Dermis blood vessel endothelial cell (primary cell): ENCODE measurements at regions not wholly inside any gene's neighbourhood (a gene's known extent, or its start where the extent isn't known, plus 50 kb on each side); places are given as distances from the start of the nearest gene placed in this dataset.

Experiments used
- DNase-seq: peaks from one replicate; pipeline ENCODE4 v3.0.0; 2010

DNA sequence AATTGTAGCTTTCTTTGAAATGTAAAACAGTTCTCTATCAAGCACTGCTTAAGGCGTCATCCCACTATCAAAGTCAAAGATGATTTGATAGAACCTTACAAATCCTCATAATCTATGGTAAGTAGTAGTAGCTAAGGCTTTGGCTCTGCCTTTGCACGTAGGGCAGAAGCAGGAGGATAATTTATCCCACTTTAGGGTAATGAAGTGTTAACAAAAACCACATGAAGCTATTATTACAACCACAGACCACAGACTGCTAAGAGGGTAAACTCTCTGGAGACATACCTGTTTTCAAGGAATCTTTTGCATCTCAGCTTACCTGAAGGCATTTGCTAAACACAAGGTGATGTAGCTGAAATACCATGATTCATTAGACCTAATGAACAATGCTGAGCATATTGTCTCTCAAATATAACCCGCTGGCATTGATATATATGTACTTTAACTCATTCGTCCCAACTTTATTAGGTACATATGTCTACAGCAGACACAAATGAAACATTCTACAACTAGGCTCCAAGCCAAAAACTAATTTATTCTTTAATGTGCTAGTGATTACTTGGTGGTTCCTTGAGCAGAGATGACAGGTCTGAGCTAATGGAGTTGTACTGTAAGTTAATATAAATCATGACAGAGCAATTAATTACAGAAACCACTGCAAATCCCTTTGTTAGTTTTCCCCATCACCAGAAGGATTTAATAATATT, 368.8 kb downstream of the ETNK1 start:
- no peak for DNase-seq

DNA sequence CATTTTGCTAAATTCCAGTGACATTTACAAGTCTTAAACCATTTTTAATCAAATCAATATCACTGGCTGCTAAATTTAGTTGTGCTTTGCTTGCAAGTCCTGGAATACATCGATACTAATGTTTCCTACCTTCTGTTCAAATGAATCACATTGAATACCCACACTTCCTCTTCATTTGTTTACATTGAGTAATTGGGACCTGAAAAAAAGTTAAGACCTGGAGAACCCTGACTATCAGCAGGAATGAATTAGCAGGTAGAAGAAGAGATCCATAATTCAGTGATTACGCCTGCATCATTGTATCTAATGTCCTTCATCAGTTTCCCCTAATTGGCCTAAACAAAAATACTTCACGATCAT, 369.3 kb downstream of the ETNK1 start:
- DNase-seq: no peak

DNA sequence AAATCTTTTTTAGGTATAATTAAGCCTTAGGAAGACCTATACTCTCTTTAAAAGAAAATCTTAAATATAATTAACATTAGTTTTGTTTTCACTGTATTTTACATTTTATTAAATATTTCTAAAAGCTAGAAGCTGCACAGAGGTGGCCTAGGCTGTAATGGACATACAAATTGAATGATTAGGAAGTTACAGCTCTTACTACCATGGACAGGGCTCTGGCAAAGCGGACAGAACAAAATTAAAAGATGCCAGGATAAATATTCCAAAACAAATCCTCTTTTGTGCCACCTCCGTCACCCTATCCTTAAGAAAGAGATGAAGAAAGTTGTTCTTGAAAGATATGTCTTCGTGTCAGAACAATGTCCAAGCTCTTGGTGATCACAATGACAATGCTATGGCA, 376.5 kb downstream of the ETNK1 start:
- no peak for DNase-seq

DNA sequence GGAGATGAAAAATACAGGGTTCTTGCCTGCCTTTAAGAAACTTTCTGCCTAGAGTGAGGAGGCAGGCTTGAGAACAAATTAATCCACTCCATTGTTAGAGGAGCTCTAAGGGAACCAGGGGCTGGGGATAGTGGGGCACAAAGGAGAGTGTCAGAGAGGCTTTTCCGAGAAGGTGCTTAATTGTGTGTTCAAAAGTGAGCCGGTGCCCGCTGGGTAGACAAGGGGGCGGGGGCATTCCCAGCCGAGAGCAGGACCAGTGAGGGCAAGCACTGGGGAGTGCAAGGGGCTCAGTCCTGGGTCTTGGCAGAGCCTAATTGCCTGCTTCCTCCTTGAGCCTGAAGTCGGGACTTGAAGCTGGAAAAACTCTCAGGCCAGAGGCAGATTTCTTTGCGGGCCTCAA, 377.4 kb downstream of the ETNK1 start:
- DNase-seq: no peak

DNA sequence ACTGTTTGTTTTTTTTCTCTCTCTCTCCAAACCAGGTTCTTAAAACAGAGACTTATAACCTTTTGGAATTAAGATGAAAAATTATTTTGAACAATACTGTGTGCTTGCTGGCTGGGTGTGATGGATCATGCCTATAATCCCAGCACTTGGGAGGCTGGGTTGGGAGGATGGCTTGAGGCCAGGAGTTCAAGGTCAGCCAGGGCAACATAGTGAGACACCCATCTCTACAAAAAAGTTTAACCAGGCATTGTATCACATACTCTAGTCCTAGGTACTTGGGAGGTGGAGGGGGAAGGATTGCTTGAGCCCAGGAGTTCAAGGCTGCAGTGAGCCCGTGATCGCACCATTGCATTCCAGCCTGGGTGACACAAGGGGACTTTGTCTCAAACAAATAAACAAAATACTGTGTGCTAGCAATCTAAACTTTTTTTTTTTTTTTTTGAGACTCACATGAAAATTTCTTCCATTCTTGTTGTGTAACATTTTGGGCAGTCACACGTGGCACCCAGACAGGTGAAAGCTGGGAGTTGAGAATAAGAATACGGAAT, 379.6 kb downstream of the ETNK1 start:
- no peak for DNase-seq

DNA sequence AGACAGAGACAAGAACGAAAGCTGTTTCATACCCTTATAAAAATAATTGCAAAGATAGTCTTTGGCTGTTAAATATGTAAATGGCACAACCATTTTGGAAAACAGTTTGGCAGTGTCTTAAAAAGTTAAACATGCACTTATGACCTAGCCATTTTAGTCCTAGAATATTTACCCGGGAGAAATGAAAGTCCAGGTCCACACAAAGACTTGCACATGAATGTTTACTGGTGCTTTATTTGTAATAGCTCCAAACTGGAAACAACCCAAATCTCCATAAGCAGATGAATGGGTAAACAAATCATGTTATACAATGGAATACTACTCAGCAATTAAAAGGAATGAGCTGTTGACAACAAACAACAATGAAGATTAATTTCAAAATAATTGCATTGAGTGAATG, 380.4 kb downstream of the ETNK1 start:
- no peak for DNase-seq

DNA sequence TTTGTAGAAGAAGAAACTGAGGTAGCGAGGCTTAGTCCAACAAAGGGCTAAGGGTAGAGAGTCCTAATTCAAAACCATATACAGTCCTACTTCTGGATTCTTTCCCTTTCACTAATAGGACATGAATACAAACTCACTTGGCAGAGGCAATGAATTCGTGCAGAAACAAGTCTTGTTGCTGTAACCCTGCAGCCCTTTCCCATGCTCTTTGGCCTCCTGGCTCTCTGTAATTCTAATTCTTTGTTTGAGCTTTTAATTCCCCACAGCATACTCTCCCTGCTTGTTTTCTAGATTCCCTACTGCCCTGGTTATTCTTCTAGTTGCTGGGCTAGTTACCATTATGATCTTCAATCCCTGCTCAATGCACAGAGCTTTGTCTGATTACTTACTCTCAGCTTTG, 381.4 kb downstream of the ETNK1 start:
- no peak for DNase-seq

DNA sequence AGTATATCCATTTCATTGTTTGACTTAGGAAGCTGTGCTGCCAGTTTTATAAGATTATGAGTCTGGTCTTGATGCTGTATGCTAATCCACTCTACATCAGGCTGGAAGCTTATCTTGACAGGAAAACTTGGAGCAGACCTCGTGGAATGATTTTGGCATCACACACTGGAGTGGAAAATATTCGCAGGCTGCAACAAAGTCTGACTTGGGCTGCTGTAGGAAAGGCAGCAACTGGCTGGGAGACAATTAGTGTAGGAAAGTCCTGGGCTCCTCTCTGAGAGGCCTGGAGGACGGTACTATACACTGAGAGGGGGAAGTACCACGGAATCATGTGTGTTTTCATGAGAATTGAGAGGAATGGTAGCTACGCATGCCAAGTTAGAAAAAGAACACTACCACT, 383.7 kb downstream of the ETNK1 start:
- DNase-seq: no peak

DNA sequence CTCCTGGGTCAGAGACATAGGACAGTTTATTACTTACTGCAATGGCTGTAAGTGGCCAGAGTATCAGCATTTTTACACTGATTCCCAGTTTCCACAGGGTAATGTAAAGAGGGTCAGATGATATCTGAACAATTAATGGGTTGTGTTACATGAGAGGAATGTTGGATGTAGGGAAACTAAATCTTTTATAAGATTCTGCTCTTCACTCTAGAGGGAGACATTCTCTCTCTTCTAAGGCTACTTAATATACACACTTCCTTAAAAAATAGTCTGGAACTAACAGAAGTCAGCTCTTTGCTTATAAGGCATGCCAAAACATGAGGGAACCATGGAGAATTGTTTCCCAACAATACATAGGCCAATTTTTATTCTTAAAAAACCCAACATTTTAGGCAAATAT, 389.8 kb downstream of the ETNK1 start:
- DNase-seq: no peak

DNA sequence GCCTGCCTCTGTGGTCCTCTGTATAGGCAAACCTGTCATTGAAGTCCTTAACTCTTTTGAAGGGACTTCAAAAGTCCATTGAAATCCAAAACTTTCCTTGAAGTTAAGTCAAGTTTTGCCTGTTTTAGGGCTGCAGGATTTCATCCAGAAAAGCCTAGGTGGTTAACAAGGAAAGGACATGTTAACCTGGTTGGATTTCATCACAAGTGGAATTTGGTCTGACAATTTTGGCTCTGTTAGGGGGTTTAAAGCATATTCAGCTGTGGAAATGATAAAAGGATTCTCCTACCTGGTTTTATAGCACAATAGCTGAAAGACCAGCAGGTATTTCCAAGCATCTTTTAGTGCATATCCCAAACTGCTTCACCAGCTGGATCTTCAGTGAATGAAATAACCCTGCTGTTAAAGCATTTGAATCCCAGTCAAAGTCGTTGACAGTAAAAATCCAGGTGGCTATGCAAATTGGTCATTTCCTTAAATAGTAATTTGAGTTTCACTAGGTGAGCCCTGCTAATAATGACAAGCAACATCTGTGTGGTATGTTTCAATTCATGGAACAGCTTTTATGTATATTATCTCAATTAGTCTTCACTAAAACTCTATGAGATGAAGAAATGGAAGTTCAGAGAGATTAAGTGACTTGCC, 400.5 kb downstream of the ETNK1 start:
- no peak for DNase-seq

DNA sequence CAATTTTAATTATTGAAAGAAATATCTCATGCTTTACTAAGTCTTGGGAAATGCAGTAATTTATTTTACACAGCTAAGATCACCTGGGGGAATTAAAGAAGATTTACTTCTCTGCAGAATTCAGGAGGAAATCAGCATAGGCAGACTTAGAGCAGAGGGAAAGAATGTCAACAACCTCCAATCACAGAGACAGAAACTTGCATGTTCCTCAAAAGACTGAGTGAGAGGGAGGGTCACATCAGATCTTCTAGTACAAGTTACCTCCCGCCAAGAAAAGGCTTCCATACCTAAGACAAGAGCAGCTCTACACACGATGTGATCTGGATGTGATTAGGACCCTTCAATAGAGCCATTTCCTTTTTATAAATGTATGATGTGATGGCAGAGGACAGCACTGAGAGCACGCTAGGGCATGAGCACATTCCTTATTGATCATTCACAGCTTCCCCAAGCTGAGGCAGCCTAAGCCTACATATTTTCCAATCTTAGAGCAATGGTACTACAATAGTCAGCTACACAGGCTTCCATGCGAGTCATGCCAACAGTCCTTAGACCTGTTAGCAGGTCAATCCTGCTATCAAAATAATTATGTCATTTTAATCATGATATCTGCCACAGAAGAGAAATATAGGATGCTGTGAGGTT, 403.3 kb downstream of the ETNK1 start:
- no peak for DNase-seq

DNA sequence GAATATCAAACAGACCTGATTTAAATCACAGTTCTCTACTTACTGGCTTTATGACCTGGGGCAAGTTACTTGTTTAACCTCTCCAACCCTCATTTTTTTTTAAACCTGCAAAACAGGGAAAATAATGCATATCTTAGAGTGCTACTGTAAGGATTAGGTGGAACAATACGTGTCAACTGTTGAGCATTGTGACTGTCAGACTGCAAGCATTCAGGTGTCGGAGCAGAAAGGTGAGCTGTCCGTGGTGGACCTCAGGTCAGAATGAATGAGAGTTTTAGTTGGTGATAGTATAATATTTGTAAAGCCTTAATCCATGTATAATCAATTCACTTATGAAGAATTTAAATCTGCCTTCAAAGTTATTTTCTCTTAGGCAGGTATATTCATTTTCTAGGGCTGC, 404.2 kb downstream of the ETNK1 start:
- DNase-seq: no peak

DNA sequence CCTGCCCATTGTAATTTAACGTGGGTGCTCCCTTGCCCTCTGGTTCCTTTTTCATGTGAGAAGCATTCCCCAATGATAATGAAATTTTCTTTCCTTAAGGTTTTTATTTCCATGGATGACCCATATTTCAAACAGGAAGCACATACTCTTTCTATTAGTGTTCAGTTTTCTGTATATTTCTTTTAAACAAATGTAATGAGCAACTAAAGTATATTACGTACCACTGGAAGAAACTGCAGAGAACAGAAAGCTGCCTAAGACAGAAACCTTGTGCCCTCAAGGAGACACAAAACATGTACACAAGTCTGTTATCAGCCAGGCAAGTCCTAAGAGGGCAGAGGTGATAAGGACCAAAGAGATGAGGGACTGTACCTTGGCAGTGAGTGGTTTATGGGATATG, 414.9 kb downstream of the ETNK1 start:
- DNase-seq: no peak

DNA sequence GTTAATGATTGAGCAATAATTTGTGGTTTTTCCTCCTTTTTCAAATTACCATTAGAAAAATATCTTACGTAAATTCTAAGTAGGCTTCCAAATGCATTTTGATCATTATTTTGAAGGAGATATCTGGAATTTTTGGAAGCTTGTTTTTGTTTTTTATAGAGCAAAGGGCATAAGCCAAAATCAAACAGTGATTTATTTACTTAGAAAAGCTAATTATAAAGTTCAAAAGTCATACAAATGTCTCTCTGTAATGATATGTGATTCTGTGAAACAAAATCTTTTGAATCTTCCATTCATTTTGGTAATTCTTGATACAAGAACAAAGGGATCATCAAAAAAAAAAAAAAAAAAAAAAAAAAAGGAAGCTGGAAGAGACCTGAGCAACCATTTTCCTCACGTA, 416.8 kb downstream of the ETNK1 start:
- no peak for DNase-seq

DNA sequence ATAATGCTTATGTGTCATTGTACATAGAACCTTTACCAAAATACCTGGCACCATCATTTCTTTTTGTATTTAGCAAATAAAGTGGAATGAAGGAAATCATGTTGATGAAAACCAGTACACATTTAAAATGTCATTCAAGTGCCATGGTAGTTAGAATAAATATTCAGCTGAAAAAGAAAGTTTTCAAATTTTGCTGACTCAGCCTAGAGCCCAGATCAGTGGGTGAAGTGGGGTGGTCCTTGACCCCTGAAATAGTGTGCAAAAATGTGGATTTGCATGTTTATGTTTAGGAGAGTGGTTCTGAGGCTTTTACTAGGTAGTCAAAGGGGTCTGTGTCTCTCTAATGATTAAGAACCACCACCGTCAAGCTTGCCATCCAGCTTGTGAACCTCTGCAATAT, 418.7 kb downstream of the ETNK1 start:
- no peak for DNase-seq

DNA sequence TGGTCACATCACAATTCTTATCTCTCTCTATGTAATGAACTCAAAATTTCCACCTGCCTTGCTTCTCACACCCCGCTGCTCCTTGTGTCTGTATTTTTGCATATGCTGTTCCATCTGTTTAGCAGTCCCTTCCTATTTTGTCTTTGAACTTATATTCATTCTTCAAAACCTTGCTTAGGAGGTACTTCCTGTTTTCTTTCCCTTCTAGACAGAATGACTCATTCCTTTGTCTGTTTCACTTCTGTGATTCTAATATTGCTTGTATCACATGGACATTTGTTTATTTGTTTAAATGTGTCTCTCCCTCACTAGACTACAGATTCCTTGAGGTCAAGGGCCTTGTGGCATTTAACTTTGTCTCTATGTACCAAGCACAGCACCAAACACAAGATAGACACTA, 424.2 kb downstream of the ETNK1 start:
- DNase-seq: no peak

DNA sequence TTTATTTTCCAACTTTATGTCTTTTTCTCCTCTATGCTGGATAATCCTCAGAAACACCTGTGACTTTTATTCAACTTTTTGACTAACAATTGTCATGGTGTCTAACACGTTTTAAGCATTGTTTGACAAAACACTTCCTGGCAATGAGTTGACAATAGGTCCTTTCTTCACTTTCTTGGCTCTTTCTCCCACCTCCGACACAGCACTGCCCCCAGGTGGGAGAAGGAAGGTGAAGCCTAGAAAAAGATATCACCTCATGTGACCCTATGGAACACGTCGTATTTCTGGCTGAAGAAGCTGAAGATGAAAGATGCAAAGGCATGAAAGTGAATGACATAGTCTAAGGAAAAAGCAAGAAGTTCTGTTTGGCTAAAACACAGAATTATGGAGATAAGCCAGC, 430.0 kb downstream of the ETNK1 start:
- DNase-seq: no peak

DNA sequence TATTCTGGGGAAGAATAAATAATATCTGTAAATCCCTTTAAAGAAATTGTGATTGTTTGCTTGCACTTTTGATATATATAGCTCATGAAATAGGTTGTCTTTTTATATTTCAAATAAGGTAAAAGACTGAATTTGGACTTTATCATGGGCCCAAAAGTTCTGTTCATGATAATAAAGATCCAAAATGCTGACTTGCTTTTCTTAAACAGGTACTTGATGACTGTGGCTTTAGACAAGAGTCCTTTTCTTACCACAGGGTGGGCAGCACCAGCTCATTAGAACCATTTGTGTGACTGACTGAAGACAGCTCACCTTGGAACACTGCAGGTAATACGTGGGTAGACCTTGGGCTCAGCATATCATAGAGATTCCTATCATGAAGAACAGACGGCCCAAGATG, 432.6 kb downstream of the ETNK1 start:
- no peak for DNase-seq

DNA sequence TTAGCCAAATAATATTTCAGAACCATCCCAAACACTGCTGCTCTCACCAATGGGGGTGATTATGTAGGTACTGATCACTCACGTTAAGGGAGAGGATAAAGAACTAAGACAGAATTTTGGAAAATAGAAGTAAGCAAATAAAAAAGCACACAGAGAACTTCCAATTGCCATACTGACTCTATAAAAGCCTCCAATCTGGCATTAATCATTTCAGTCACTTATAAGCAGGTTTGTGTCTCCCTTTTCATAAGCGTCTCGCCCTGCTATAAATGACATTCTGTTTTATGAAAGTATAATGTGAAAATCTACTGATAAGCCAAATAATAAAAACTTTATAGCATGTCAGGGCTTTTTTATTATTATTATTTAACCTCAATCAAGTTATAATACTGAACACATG, 435.2 kb downstream of the ETNK1 start:
- no peak for DNase-seq

DNA sequence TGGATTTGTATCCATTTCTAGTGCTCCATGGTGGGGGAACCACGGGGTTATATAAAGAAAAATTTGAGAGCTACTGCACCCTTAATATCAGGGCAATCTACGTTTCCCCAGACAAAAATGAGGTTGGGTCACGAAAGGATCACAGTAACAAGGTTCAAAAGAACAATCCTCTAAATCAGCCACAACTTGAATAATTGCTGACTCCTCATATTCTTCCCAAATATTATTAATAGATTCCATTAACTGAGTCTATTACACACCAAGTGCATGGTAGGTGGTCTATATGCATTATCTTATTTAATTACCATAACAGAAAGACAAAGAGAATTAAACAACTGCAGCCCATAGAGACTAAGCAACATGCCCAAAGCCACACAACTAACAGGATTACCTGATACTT, 438.2 kb downstream of the ETNK1 start:
- no peak for DNase-seq

DNA sequence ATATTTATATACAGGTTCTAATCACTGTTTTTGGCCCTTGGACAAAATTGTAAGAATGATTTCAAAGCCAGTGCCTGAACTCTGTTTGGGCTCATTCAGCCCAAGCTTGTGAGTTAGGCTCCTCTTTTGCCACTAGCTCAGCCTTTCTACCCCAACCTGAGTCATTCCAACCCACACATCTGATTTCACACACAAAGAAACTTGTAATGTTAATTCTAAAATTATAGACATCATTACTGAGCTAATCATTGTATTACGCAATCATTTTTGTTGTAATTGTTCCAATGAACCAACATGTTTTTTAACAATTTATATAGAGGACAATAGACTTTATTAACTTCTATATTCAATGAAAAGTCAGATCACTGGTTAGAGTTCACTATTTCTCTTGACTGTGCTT, 441.1 kb downstream of the ETNK1 start:
- DNase-seq: no peak

DNA sequence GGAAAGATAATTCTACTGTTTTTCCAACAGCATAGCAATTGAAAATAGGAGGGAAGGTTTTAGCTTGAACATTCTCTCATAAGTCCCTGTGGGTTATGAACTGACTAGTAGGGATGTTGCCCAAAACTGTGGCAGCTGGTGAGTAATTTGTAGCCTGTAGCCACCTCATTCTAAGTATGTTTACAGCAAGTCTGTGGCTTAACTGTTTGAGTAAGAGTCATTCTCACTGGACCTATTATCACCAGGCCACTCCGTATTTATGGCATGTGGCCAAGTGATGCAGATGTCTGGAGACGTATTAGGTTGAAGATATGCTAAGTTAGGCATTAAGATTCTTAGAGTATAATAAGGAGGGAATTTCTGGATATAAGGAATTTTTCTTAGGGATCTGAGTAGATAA, 458.3 kb downstream of the ETNK1 start:
- no peak for DNase-seq

DNA sequence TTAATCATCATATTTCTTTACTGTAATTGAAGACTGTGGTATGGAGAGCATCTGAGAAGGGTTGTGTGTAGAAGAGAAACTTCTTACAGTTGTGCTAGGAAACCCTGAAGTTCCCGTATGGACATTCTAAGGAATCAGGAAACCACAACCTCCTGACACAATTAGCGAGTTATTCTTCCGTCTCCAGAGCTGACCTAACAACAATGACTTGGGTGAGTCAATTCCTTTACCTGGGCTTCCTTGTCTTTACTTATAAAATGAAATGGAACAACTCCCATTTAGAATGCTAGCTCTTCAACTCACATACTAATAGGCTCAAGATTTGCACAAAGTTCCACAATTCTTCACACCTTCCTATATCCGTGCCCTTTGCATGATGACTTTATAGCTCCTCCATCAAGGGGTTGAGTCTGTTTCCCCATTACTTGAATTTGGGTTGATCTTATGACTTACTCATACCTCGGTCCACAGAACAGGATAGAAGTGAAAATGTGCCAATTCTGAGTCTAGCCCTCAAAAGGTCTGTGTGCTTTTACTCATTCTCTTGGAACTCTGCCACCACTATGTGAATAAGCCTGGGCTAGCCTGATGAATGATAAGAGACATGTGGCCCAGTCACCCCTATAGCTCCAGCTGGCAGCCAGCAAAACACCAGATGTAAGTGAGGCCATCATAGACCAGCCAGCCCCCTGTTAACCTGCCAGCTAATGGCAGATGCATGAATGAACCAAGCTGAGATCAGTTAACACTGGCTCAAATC, 459.4 kb downstream of the ETNK1 start:
- no peak for DNase-seq

DNA sequence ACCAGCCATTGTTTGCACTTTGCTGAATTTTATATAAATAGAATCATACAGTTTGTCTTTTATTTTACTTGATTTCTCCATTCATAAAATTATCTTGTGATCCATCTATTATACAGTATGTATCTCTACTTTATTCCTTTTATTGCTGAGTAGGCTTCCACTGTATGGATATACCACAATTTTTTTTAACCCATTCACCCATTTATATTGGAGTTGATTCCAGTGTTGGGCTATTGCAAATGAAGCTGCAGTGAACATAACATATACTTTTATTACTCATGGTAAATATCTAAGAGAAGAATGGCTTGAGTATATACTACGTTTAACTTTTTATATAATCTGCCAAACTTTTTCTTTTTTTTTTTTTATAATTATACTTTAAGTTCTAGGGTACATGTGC, 463.6 kb downstream of the ETNK1 start:
- DNase-seq: no peak
